Stimulated activated CD4-positive, alpha-beta T cell treated with anti-CD3 and anti-CD28 coated beads, Interleukin-2, amount 100 ng/mL, for 24 hours (primary cell): ENCODE measurements at regions not wholly inside any gene's neighbourhood (a gene's known extent, or its start where the extent isn't known, plus 50 kb on each side); places are given as distances from the start of the nearest gene placed in this dataset.

Experiments
- DNase-seq, 2 donors: peaks; one replicate each; pipeline ENCODE4 v3.0.0-alpha.2; 2020

DNA sequence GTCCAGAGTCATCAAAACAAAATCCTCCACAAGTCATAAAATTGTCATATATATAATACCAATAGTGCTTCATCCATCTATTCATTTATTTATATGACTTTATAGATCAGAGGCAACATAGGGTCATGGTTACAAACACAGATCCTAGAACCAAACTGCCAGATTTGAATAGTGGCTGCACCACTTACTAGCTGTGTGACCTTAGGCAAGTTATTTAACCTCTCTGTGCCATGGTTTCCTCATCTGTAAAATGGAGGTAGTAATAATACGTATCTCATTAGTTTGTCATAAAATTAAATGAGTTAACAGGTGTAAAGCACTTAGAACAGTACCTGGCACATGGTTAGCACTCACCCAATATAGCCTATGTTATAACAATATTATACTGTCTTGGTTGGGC, 58.9 kb upstream of the BZW1 start:
- no peak for DNase-seq

DNA sequence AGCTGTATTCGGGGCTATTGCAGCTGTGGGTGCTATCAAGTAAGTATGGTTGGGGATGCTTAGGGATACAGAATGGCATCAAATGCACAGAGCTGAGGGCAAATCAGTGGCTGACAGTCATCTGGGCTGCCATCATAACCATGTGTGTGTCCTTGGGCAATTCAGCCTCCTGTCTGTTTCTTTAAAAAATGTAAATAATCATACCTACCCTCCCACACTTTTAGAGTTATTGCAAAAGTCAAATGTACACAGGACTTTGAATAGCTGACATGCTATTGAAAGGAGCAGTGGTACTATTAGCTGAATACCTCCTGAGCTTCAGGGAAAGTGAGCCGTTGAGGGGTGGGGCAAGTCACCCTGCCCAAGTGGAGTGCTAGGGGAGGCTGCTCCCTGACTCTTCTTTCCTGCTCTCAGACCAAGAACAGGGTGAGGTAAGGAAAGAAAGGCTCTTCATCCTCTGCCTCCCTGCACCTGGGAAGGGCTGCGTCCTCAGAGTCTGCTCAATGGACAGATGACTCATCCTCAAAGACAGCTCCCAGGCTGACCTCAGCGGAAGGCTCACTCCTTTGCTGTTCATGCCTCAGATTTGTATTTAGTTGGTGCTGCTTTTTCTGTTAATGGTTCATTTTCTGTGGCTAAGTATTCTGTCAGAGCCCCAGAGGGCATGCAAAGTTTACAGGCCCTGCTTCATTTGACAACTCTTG, 54.9 kb upstream of the BZW1 start:
- no peak for DNase-seq

DNA sequence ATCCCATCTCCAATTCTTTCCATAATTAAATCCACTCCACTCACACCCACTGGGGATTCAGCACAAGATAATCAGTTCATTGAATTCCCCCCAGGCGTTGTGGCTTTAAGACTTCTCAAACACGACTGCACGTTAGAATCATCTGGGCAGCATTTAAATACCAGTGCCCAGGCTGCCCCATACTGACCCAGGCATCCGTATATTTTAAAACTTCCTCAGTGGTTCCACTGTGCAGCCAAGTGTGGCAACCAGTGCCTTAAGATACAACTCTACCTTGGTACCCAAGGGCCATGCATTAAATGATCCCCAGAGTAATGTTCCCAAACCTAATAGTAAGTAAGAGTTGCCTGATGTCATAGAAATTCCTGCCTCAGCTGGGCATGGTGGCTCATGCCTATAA, 54.3 kb upstream of the BZW1 start:
- DNase-seq: no peak

DNA sequence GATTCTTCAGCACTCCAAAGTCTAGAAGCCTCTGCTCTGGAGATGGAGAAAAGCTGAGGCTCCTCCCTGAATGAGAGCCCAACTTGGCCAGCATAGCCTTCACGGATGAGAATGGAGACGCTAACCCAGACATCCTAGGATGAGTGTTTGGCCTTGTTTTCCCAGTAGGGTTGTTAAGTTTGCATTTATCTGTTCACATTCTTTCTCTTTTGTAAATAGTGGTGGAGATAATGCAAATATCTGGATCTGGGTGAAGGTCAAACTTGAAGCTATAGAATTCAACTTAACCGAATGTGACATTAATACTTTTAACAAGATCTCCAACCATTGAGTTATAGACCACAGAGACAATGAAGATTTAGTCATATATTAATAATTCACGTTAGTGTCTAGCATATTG, 53.4 kb upstream of the BZW1 start:
- DNase-seq: no peak

DNA sequence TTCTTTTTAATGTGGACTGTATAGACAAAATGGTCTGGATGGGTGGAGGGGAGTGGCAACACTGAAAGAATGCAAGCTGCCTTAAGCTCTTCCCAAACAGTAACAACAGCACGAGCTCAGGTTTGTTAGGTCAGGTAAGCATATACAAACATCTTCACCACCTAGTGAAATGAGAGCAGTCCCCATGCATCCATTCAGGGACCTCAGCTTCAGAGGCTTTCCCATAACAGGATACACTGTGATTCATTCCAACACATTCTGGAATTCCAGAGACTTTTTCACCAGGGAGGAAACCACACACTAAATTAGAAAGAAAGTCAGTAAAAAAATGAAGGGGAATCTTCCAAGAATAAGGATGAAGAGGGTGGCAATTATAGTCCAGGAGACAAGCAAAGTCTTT, 50.4 kb upstream of the BZW1 start:
- DNase-seq: no peak
